ENCODE measurements at regions not wholly inside any gene's neighbourhood (a gene's known extent, or its start where the extent isn't known, plus 50 kb on each side); places are given as distances from the start of the nearest gene placed in this dataset.
"Not testable (repeated sequence)": the region's sequence is repeated elsewhere in the genome, so short reads cannot be mapped to it uniquely, and the experiment has no call there.

- Histone ChIP-seq H3K4me3 (no peak overlapping the region), H3K27ac (no peak overlapping the region), H3K36me3 (no peaks in the 10 kb centered on the region), H3K27me3 (no peaks in the 10 kb centered on the region), H3K9me3 (no peaks in the 10 kb centered on the region), H3K4me1 (no peaks in the 10 kb centered on the region)
- no peak for TF ChIP-seq CTCF (IDR thresholded peaks at IDR 0.05)
- ATAC-seq (no peak), DNase-seq (no peak)
- intact Hi-C loops (cut with DNase I) = no loop called here
Measured at GRCh38 chrX:20693078-20693477, 426.4 kb upstream of the RPS6KA3 start.

GRCh38 chrX:20686256-20686655 is 419.5 kb upstream of the RPS6KA3 start:
- no peaks in the 10 kb centered on the region for H3K9me3 ChIP-seq
- H3K36me3 ChIP-seq = no peaks in the 10 kb centered on the region
- no peak overlapping the region for H3K27ac ChIP-seq
- H3K4me1 ChIP-seq = no peaks in the 10 kb centered on the region
- no peak for ATAC-seq
- no peak for TF ChIP-seq CTCF (IDR thresholded peaks at IDR 0.05)
- DNase-seq = no peak
- H3K4me3 ChIP-seq = no peak overlapping the region
- intact Hi-C loops (cut with DNase I) = no loop called here
- H3K27me3 ChIP-seq = no peaks in the 10 kb centered on the region

GRCh38 chrX:20685652-20686051 is 418.9 kb upstream of the RPS6KA3 start:
- Histone ChIP-seq H3K4me1 (no peaks in the 10 kb centered on the region), H3K9me3 (no peaks in the 10 kb centered on the region), H3K36me3 (no peaks in the 10 kb centered on the region), H3K27ac (no peak overlapping the region), H3K4me3 (no peak overlapping the region), H3K27me3 (no peaks in the 10 kb centered on the region)
- DNase-seq = no peak
- ATAC-seq = no peak
- no peak for TF ChIP-seq CTCF (IDR thresholded peaks at IDR 0.05)
- intact Hi-C loops (cut with DNase I) = no loop called here

- no peak for ATAC-seq
- intact Hi-C loops (cut with DNase I) = no loop called here
- no peaks in the 10 kb centered on the region for H3K36me3 ChIP-seq
- no peaks in the 10 kb centered on the region for H3K27me3 ChIP-seq
- no peak overlapping the region for H3K4me3 ChIP-seq
- TF ChIP-seq CTCF (IDR thresholded peaks at IDR 0.05) = no peak
- H3K9me3 ChIP-seq = no peaks in the 10 kb centered on the region
- no peak overlapping the region for H3K27ac ChIP-seq
- no peaks in the 10 kb centered on the region for H3K4me1 ChIP-seq
- no peak for DNase-seq
Measured at GRCh38 chrX:20681683-20682082, 415.0 kb upstream of the RPS6KA3 start.

GRCh38 chrX:20680998-20681397 is 414.3 kb upstream of the RPS6KA3 start:
- DNase-seq (no peak), ATAC-seq (no peak)
- no peak for TF ChIP-seq CTCF (IDR thresholded peaks at IDR 0.05)
- H3K27ac ChIP-seq = no peak overlapping the region
- no peaks in the 10 kb centered on the region for H3K9me3 ChIP-seq
- no peaks in the 10 kb centered on the region for H3K36me3 ChIP-seq
- no peaks in the 10 kb centered on the region for H3K27me3 ChIP-seq
- no peaks in the 10 kb centered on the region for H3K4me1 ChIP-seq
- no peak overlapping the region for H3K4me3 ChIP-seq
- intact Hi-C loops (cut with DNase I) = no loop called here

GRCh38 chrX:20672476-20672875 is 405.8 kb upstream of the RPS6KA3 start:
- ATAC-seq = no peak
- H3K9me3 ChIP-seq = no peaks in the 10 kb centered on the region
- intact Hi-C loops (cut with DNase I) = no loop called here

GRCh38 chrX:20671746-20672145 is 405.0 kb upstream of the RPS6KA3 start:
- intact Hi-C loops (cut with DNase I); H3K4me1 ChIP-seq; ATAC-seq; DNase-seq; H3K4me3 ChIP-seq; H3K27ac ChIP-seq; H3K36me3 ChIP-seq; H3K9me3 ChIP-seq; H3K27me3 ChIP-seq: not testable (repeated sequence)

More at GRCh38 chrX:20672476-20672875, 405.8 kb upstream of the RPS6KA3 start:
- Histone ChIP-seq H3K27ac (no peak overlapping the region), H3K4me1 (no peaks in the 10 kb centered on the region), H3K36me3 (no peaks in the 10 kb centered on the region), H3K4me3 (no peak overlapping the region), H3K27me3 (no peaks in the 10 kb centered on the region)
- DNase-seq = no peak
- no peak for TF ChIP-seq CTCF (IDR thresholded peaks at IDR 0.05)

Data from upper lobe of right lung (tissue), 1 donor.